NCI-H146 treated with DMSO at 0.1 percent for 48 hours (cell line): ENCODE measurements at regions not wholly inside any gene's neighbourhood (a gene's known extent, or its start where the extent isn't known, plus 50 kb on each side); places are given as distances from the start of the nearest gene placed in this dataset.
"Not testable (repeated sequence)": the region's sequence is repeated elsewhere in the genome, so short reads cannot be mapped to it uniquely, and the experiment has no call there.

Experiments
- DNase-seq: peaks from one replicate; lab custom pipeline; 2025; ENCODE audit not compliant: unreplicated experiment; lab: John Stamatoyannopoulos, UW

DNA sequence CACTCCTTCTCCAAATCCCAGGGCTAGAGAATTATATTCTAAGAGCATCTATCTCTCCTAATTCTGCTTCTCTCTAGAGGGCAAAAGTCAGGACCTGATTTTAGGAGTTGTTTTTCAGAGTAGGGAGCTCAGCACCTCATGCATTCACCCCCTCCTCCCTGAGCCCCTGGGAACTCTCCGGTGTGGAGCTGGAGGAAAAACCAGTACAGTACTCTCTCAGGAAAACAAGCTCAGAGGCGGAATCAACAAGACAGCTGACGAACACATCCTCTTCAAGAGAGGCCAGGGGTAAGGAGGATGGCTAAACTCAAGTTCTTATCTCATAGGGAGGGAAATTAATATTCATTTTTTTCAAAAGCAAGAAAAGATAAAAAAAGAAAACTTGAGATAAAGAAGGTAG is 120.1 kb upstream of the CDYL start:
- DNase-seq = no peak

DNA sequence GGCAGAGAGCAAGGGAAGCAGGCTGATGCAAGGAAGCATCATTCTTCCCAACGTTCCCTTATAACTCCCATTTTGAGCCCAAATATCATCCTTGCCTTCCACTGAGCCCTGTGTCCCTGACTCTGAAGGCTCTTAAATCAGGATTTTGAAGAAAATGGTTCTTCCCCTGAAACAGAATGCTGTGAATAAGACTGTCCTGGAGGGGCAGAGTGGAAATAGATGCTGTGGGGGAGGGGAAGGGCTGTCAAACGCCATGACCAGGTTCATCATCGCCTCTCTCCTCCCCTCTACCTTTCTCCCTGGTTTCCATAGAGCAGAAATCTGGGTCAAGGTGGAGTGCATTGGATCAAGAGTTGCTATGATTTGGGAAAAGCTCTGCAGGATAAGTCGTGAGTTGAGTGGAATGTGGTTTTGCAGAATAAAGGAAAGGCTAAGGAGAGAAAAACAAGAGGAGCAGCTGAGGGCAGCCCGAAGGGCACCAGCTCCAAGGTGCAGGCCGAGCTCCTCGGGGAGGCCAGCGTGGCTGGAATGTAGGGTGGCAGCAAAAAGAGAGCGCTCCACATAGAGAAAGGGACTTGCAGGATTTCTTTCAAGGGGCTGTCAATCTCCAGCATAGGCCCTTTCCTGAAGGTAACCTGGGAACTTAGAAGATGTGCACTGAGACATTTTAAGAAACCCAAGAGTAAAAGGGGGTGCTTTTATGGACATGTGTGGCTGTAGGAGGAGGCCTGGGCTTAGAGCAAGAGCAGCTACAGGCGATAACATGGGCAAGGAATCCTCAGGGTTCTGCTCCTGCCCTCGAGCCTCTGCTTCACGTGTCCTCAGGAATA is 120.8 kb upstream of the CDYL start:
- DNase-seq = no peak

DNA sequence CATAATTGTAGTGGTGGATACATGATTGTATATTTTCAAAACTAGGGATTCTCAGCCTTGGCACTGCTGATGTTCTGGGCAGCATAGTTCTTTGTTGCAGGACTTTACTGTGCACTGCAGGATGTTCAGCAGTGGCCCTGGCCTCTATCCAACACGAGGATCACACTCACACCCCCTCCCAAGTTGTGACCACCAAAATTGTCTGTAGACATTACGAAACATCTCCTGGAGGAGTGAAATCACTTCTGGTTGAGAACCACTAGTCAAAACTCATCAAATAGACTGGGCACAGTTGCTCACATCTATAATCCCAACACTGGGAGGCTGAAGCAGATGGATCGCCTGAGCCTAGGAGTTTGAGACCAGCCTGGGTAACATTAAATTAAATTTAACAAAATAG is 123.1 kb upstream of the CDYL start:
- no peak for DNase-seq

DNA sequence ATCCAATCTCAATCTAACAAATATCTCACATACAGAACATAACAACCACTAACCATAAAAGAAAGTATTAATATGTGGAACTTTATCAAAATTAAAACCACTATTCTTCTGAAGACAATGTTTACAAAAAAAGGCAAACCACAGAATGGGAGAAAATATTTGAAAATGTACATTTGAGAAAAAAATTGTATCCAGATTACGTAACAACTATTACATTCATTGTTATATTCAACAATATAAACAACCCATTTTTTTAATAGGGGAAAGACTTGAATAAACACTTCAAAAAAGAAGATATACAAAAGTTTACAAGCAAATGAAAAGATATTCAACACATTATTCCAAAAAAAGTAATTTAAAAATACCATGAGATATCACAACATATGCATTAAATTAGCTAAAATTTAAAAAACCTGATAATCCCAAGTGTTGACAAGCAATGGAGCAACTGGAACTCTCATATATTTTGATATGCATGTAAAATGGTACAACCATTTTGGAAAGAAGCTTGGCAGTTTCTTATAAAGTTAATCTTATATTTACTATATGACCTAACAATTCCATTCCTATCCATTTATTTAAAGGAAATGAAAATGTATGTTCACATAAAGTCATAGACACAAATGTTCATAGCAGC is 124.3 kb upstream of the CDYL start:
- DNase-seq = no peak

DNA sequence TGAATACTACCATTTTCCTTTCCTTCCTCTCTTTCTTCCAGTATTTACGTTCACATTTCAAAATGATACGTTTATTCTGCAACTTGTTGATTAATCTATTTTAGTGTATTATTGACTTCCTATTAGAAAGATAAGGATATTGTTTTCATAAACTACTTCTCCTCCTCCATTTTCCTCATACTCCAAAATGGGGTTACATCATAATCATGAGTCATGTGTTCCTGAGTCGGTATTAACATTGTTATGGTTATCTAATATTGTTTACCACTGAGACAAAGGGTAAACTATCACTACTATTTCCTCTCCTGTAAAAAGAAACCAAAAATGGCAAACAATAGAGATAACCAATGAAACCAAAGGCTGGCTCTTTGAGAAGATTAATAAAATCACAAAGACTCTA is 126.5 kb upstream of the CDYL start:
- no peak for DNase-seq

DNA sequence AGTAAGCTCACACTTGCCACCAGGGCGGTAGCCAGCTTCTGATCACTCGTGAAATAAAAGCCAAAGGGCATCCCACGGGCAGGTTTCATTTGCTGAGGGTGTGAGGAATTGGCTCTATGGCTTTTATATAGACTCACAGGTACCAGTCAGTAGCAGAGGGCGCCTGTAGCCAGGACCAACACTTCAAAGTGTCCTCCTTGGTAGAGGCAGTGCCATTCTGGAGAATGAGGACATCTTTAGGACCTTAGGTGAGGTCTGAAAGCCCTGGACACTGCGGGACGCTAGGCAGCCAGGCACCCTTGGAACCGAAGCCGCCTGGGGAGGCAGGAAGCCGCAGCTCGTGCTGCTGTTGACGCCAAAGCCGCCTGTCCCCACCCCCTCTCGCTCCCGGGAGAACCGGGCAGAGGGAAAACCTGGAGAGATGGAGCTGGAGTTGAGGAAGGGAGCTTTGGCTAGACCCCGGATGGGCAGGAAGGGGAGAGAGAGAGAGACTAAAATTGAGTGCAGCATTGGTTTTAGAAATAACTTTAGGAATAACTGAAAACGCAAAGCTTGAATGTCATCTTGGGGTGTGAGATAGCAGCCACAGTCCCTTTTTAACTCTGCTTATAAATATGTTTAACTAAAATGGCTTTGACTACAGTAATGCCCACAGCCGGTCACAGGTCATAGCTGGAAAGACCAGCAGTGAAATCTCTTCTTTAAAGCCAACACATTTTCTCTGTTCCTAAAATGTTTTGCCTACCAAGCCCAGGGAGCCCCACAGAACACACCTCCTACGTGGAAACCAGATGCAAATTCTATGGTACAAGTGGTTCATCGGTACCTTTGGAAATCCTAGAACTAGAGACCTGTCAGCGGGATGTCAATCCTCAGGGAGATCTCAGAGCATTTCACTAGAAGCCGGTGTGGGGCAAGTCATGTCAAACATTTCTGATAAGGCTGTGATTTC is 128.5 kb upstream of the CDYL start:
- no peak for DNase-seq

DNA sequence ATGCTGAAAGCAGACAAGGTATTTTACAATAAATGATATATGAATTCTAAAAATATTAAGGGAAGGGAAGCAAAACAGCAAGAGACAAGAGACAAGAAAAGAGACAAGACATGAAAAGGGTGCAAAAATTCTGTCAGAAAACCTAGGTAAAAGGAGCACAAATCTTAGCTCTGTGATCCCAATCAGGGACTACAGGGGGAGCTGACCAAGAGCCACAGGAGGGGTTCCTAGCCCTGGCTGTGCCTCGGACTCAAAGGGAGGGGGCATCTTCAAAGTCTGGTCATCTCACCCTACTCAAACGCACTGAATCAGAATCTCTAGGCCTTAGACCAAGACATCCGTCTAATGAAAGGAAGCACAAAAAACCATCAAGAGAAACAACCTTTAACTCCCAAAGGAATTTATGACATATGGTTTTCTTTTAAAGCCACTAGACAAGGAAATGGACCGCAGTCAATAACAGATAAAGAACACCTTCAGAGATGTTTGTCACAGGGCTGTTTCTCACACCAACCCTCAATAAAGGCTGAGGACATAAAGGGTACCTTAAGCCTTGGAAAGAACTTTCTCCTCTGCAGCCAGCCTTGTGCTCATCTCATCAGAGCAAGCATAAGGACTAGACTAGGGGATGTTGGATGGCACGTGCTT is 130.4 kb upstream of the CDYL start:
- DNase-seq = no peak

DNA sequence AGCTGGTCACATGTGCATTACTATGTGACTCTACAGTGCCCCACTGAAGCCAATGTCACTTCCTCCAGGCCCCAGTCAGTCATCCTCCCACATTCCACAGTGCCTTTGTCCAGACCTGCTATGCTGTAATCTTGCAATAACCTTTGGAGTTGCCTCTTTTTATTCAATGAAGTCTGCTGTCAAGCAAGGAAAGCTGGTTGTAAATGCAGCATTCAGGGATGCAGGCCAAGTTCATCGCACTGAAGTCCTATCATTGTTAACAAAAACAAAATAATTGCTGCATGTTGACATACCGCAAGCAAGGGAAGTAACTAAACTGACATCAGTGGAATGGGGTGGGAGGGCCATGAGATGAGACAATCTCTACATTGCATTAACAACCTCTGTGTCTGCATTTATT is 131.2 kb upstream of the CDYL start:
- DNase-seq = no peak

DNA sequence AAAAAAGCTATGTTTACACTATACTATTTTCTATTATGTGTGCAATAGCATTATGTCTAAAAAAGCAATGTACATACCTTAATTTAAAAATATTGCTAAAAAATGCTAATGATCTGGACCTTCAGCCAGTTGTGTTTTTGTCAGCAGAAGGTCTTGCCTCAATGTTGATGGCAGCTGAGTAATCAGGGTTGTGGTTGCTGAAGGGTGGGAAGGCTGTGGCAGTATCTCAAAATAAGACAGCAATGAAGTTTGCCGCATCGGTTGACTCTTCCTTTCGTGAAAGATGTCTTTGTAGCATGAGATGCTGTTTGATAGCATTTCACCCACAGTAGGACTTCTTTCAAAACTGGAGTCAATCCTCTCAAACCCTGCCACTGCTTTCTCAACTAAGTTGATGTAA is 134.7 kb upstream of the CDYL start:
- no peak for DNase-seq

DNA sequence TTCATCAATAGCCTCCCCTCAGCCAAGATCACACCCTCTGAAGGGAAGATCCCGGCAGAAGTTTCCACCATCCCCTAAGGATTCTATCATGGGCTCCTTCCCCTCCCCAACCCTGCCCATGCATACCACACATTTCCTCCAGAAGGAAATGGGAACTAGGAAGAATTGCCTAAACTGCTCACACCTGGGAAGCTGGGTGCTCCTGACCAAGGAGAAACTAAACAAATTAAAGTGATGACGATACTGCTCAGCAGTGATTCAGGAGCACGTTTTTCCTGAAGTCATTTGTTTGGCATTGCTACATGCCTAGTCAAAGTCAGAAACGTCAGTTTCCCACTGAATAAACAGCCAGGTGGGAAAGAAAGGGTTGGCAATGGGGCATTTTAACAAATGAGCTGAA is 136.1 kb upstream of the CDYL start:
- DNase-seq = no peak

DNA sequence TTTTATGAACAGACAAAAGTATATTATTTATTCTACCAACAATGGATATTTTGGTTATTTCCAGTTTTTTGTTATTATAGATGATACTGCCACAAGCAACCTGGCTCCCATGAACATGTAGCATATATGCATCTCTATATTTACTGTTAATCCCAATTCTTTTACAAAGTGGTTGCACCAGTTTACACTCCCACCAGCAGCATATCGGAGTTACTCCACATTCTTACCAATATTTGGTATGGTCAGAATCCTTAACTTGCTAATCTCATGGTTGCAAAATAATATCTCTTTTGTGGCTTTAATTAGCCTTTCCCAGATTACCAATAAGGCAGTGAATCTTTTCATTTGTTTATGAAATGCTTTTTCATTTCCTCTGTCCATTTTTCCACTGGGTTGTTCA is 137.6 kb upstream of the CDYL start:
- DNase-seq = no peak

DNA sequence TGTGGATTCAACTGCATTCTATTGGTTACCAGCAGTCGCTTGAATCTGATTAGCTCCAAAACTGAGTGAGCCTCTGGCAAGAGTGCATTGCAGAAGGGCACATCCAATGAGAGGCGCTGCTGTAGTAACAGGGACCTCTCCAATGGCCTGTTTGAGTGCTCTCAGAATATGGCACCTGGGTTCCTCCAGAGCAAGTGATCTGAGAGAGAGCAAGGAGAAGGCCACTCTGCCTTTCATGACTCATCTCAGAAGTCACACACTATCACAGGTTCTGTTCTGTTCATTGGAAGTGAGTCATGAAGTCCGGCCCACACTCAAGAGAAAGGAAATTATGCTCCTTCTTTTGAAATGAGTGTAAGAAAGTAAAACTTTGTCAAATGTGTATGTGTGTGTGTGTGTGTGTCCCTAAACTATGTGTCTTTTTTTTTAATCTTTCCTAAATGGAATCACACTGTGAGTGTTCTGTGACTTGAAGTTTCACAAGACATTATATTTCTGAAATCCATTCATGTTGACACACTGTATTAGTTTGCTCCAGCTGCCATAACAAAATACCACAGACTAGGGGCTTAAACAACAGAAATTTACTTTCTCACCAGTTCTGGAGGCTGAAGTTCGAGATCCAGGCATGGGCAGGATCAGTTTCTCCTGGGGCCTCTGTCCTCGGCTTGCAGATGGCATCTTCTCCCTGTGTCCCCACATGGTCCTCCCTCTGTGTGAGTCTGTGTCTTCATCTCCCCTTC is 138.3 kb upstream of the CDYL start:
- no peak for DNase-seq

DNA sequence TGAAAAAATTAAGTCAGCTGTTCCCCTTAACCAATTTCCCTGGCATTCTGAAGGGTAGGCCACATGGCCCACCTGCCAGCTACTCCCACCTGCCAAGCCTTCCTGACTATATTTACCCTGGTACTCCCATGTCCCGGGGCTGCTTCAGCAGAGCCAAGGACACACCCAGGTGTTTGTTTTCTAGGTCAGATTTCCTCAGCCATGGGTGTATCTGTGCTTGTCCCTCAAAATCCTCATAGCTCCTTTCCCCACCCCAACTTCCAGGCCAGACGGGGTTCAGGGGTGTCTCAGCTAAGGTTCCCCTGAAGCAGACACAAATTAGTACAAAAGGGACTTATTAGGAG is 139.4 kb upstream of the CDYL start:
- DNase-seq = no peak

DNA sequence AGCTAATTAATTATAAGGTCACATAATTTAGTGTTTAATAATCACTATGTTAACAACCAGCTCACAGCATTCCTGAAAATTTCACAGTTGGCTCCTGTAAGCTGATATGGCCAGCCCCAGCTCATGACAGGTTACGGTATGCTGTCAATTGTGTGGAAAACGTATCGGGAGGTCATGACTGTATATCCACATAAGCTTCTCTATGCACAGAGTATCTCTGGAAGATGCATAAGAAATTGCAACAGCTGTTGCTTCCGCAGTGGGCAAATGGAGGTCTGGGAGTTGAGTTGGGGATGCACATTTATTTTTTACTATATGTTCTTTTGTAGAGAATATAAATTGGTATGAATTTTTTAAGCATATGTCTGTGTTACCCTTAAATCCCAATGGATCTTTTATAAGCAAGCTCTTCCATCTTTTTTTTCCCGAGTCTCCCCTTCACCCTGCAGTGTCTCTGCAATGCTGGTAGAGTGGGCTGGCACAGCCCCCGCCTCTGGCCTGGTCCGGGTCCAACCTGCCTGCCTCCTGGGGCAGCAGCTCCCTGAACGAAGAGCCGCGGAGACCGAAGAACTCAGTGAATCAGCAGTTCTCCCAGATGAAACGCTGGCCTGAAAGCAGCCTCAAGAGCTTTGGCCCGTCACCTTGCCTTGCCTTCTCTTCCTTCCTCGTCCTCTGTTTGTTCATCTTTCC is 139.9 kb upstream of the CDYL start:
- DNase-seq = no peak

DNA sequence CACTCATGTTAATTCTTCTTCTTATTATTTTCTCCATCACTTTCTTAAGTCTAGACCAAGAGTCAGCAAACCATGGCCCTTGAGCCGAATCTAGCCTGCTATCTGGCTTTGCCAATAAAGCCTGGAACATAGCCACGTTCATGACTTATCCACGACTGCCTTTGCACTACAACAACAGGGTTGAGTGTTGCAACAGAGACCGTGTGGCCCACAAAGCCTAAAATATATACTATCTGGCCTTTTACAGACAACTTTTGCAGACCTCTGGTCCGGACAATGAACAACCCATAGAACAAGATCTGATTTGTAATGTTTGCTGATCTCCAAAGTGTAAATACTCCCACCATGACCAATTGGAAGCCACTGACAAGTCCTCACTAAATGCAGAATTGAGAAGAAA is 140.5 kb upstream of the CDYL start:
- DNase-seq = no peak

DNA sequence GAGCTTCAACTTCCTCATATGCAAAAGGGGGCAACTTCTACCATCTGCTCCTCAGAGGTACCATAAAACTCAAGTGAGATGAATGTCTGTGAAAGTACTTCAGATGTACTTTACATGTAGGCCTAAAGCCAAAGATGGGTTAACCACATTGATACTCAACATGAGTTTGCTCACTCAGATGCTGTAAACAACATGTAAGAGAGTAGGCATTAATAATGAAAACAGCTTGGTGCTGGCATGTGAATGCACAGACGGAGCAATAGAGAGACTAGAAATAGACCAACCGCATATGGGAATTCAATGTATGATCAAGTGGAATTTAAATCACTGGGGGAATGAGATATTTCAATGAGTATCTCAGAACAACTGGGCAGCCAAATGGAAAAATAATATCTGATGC is 143.8 kb upstream of the CDYL start:
- DNase-seq = no peak

DNA sequence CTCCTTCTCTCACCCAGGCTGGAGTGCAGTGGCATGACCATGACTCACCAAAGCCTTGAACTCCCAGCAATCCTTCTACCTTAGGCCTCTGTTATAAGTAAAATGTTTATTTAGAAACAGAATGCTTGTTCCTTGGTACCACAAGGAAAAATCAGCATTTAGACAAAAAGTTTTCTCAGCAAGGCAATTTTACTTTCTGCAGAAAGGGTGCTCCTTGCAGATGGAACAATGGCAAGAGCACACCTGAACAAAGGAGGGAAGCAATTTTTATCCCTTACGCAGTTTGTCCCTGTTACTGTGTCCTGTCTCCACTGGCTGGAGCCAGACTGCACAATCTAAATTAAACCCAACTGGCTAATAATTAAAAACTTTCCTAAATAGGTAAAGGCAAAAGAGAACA is 146.4 kb upstream of the CDYL start:
- DNase-seq = not testable (repeated sequence)

DNA sequence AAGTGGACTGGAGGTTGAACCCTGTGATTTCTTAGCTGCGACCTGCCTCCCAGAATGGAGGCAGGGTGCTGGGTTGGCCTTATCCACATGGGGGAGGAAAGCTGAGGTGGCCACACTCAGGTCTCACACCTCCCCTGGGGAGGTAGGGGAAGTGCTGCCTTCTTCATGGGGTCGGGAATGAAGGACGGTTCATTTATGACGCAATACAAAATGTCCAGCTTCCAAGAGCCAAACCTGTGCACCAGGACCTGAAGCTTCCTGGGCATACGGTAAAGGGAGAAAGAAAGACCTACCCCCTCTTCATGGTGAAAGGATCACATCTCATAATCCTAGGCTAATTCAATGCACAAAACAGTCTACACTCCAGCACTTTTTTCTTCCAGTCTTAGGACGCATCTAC is 150.6 kb upstream of the CDYL start:
- DNase-seq = no peak

DNA sequence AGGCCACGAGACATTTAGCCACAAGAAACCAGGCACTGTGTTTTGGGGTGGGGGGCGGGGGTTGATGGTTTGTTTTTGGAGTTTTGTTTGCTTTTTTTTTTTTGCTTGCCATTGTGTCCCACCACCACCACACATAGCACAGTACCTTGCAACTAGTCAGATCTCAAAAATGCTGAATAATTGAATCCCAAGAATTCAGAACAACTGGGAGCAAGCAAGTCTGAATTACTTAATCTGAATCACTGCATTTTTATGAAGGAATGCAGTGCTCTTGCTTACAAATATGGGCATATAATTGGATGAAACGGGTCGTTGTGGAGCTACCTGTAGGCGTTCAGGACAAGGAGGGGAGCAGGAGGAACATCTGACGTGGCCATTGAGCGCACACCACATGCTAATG is 151.5 kb upstream of the CDYL start:
- no peak for DNase-seq
